ES-I3 (cell line): ENCODE measurements at regions not wholly inside any gene's neighbourhood (a gene's known extent, or its start where the extent isn't known, plus 50 kb on each side); places are given as distances from the start of the nearest gene placed in this dataset.

Source experiments
- H3K36me3 ChIP-seq: 2 replicates; pipeline ENCODE4 v1.6.1; 2013; ENCODE audit warnings: mild to moderate bottlenecking, low read length, control low read depth, moderate library complexity; ENCODE audit not compliant: insufficient read depth
- H3K4me1 ChIP-seq: 2 replicates; pipeline ENCODE4 v1.6.1; 2013; ENCODE audit warnings: mild to moderate bottlenecking, control low read depth, low read length; ENCODE audit not compliant: insufficient read depth
- H3K9ac ChIP-seq: 2 replicates; pipeline ENCODE4 v1.6.1; 2013; ENCODE audit warnings: low read depth, mild to moderate bottlenecking, low read length, moderate library complexity
- H3K9me3 ChIP-seq: 2 replicates; pipeline ENCODE4 v1.6.1; 2013; ENCODE audit warnings: mild to moderate bottlenecking, low read length, moderate library complexity; ENCODE audit not compliant: control insufficient read depth, insufficient read depth

DNA sequence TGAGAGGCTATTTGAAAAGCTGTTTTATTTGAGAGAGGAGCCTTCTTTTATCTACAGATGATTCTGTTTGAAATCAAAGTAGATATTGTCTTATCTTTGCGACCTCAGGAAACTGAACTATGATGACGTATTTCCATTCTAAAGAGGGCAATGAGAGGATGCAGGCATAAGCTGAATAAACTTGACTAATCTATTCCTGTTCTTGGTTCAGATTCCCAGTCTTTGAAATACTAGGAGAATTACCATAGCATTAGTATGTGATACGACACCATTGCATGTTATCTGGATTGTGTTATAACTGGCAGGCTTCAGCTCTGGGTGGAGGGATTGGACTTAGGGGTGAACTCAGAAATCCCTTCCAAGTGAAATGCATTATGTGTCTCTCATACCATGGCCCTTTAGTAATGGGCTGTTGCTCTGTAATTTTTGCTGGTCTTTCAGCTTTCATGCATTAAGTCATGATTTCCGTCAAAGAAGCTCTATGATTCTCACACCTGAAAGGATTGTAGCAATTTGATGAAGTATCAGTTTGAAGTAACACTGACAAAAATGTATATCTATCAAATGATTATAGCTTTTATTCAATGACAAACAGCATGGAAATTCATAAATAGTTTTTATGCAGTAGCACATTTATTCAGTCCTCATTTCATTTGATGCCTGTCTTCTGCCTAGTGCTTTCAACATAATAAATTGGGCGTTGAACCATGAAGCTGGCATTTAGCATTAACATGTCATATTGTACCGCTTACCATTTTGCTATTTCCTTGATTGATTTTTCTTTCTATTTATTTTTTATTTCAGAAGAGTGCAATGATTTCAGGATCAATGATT is 138.4 kb upstream of the SPACA1 start:
- Histone ChIP-seq H3K9me3 (no peaks in the 10 kb centered on the region; the same call in 1 of the 2 replicates), H3K9ac (no peak overlapping the region), H3K4me1 (peaks cover 28% of the 10 kb centered on the region), H3K36me3 (no peaks in the 10 kb centered on the region)

DNA sequence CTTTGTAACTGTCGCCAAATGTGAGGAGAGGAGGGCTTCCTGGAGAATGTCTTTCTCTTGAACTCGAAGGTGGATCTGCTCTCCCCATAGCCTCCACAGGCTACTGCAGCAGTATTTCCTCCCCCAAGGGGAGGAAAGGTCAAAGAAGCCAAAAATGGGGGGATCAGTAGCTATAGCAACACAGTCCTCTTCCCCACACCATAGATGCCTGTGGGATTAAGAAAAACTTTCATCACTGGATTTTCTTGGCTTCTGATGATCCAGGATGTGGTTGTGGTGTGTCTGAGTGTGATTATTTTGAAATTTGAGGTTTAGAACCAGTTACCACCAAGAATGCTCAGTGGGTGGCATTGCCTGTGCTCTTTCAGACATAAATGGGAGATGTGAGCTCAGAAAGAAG is 140.1 kb upstream of the SPACA1 start:
- Histone ChIP-seq H3K4me1 (peaks cover 41% of the 10 kb centered on the region), H3K36me3 (no peaks in the 10 kb centered on the region), H3K9ac (no peak overlapping the region), H3K9me3 (no peaks in the 10 kb centered on the region; the same call in 1 of the 2 replicates)

DNA sequence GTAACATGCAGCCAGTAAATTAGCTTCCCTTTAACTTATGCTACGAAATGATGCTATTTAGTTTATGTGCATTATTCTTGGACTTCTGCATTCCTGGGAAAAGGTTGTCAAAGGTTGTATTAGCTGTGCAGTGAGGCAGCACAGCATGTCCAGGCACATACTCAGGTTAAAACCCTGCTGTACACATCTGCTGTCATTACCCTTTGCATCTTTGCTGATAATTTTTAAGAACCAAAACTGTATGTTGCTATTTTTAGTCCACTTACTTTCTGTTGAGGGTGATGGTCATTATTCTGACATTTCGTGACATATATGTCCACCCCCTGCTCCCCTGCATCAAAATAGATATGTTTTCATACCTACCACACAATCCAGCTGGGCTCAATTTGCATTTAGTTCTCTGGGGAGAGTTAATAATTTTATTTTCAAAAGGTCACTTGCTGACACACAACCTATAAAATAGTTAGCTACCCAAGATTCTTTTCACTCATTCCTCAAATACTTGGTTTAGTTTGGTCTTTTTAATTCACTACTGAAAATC is 142.5 kb upstream of the SPACA1 start:
- H3K9me3 ChIP-seq = no peaks in the 10 kb centered on the region
- no peak overlapping the region for H3K9ac ChIP-seq
- no peaks in the 10 kb centered on the region for H3K36me3 ChIP-seq
- H3K4me1 ChIP-seq = peaks cover 41% of the 10 kb centered on the region

DNA sequence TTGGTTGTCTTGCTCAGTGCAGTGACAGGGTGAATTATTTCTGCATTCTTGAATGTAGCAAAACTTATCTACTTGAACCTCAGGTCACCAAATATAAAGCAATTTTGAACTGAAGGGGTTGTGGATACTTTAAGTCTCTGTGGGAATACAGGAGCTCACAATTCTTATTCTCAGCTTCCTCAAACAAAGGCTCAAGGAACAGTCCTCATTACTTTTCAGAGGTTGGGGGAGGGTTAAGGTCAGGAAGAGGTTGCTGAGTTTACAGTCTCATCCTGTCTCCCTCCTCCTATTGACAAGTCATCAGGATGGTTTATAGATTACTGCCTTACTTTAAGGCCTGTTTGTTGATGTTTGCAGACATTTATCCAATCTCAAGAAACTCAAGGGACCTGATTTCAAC is 143.6 kb upstream of the SPACA1 start:
- no peak overlapping the region for H3K9ac ChIP-seq
- no peaks in the 10 kb centered on the region for H3K36me3 ChIP-seq
- peaks cover 41% of the 10 kb centered on the region for H3K4me1 ChIP-seq
- H3K9me3 ChIP-seq = no peaks in the 10 kb centered on the region

- Histone ChIP-seq H3K4me1 (peaks cover 41% of the 10 kb centered on the region), H3K9ac (no peak overlapping the region), H3K36me3 (no peaks in the 10 kb centered on the region), H3K9me3 (no peaks in the 10 kb centered on the region)
These were observed 144.3 kb upstream of the SPACA1 start for GRCh38 chr6:87903323-87903722.

DNA sequence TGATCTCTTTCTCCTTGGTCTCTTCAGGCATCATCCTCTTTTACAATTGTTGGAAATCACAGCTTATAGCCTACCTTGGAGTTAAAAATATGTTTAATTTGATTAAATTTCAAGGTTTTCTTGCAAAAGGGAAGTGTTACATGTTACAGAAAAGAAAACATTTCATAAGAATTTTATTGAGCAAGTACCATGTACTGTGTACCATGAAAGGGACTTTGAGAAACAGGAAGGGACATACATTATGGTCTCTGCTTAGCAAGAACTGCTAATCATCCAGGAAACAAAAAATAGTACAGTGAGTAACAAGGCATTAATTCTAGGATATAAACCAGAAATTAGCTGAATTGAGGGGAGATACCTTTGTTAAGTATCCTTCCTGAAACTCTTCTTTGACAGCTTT is 145.3 kb upstream of the SPACA1 start:
- H3K4me1 ChIP-seq = peaks cover 39% of the 10 kb centered on the region
- no peaks in the 10 kb centered on the region for H3K9me3 ChIP-seq
- H3K9ac ChIP-seq = no peak overlapping the region
- H3K36me3 ChIP-seq = no peaks in the 10 kb centered on the region

DNA sequence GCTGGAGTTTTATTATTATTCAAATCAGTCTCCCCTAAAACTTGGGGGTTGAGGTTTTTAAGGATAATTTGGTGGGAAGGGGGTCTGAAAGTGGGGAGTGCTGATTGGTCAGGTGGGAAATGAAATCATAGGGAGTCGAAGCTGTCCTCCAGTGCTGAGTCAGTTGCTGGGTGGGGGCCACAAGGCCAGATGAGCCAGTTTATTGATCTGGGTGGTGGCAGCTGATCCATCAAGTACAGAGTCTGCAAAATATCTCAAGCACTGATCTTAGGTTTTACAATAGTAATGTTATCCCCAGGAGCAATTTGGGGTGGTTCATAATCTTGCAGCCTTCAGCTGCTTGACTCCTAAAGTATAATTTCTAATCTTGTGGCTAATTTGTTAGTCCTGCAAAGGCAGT is 146.0 kb upstream of the SPACA1 start:
- Histone ChIP-seq H3K4me1 (peaks cover 32% of the 10 kb centered on the region), H3K9me3 (no peaks in the 10 kb centered on the region), H3K9ac (no peak overlapping the region), H3K36me3 (no peaks in the 10 kb centered on the region)

GRCh38 chr6:87900160-87900698 is 147.4 kb upstream of the SPACA1 start:
- Histone ChIP-seq H3K4me1 (peaks cover 23% of the 10 kb centered on the region; the same call in 1 of the 2 replicates), H3K9ac (no peak overlapping the region), H3K36me3 (no peaks in the 10 kb centered on the region), H3K9me3 (no peaks in the 10 kb centered on the region)

DNA sequence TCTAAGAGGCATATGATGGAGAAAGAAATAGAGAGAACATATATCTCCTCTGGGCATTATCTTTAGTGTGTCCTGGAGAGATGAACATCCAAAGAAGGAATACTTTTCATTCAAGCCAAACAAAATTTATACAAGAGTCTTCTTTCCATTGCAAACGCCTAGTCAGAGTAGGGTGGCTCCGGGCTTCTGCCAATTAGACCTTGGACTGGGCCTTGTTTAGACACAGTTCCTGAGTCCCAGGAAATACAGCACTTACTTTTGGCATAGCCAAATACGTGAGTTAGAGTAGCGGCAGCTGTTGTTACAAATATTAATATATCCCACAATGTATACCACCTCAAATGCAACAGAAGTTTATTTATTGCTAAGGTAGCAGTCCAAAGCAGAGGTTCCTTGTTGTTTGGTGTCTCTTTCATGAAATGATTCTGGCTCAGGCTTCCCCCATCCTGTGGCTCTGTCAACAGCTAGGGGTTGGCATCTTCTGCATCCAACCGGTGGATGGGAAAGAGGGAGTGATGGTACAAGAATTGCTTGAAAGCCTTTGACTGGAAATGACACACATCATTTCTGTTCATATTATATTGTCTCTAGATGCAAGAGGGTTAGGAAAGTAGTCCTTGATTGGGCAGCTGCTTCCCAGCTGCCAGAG is 148.0 kb upstream of the SPACA1 start:
- no peaks in the 10 kb centered on the region for H3K9me3 ChIP-seq
- H3K36me3 ChIP-seq = no peaks in the 10 kb centered on the region
- peaks cover 17% of the 10 kb centered on the region; the same call in 1 of the 2 replicates for H3K4me1 ChIP-seq
- no peak overlapping the region for H3K9ac ChIP-seq

- Histone ChIP-seq H3K9ac (no peak overlapping the region), H3K4me1 (no peaks in the 10 kb centered on the region), H3K36me3 (no peaks in the 10 kb centered on the region), H3K9me3 (no peaks in the 10 kb centered on the region)
These were observed 150.0 kb upstream of the SPACA1 start for GRCh38 chr6:87897663-87898062.

- H3K9me3 ChIP-seq = no peaks in the 10 kb centered on the region
- H3K4me1 ChIP-seq = no peaks in the 10 kb centered on the region
- no peaks in the 10 kb centered on the region for H3K36me3 ChIP-seq
- H3K9ac ChIP-seq = no peak overlapping the region
These were observed 150.6 kb upstream of the SPACA1 start for GRCh38 chr6:87897013-87897412.

DNA sequence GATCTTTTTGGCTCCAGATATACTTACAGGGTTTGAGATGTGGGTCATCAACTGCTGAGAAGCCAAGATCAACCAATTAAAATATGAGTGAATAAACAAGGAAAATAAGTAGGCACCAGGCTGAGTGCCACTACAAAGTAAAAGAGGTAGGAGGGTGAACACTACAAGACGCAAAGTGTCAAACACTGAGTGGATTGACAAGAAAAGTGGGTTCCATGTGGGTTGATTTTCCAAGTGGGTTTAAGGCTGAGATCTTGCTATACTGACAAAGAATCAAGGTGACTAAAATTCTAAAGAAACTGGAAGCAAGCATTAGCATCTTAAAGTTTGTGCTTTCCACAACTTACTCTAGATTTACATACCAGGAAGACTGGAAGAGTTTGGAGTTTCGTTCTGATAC is 160.4 kb upstream of the SPACA1 start:
- Histone ChIP-seq H3K9me3 (no peaks in the 10 kb centered on the region; the same call in 1 of the 2 replicates), H3K4me1 (peaks cover 5% of the 10 kb centered on the region; the same call in 1 of the 2 replicates), H3K9ac (no peak overlapping the region), H3K36me3 (no peaks in the 10 kb centered on the region)

GRCh38 chr6:87884203-87884602 is 163.4 kb upstream of the SPACA1 start:
- Histone ChIP-seq H3K9me3 (no peaks in the 10 kb centered on the region; the same call in 1 of the 2 replicates), H3K9ac (no peak overlapping the region), H3K36me3 (no peaks in the 10 kb centered on the region), H3K4me1 (peaks cover 5% of the 10 kb centered on the region; the same call in 1 of the 2 replicates)

DNA sequence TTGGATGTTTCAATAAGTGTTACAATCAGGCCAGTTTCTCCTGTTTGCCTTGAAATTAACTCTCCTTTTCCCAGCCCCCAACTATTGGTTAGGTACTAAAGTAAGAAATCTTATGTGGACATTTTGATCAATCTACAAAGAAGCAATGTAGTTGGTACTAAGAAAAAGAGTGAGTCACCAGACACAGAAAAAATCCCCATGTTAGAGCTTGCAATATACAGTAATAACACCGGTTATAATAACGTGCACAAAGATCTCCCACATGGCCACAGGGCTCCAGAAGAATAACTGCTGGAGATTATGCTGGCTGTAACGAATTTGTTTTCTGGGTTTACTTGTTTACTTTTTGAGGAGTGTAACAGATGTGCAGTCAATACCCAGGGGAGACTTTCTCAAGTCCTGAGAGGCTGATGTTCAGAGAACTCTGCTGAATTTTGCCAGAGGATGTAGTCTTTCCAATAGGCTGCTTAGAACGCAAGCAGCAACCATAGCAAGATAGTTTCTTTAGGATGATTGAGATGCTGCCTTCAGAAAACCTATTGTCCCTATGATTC is 166.2 kb upstream of the SPACA1 start:
- H3K36me3 ChIP-seq = no peaks in the 10 kb centered on the region
- no peaks in the 10 kb centered on the region; the same call in 1 of the 2 replicates for H3K9me3 ChIP-seq
- H3K9ac ChIP-seq = no peak overlapping the region
- H3K4me1 ChIP-seq = no peaks in the 10 kb centered on the region
